AG09319 (cell line): ENCODE measurements at regions not wholly inside any gene's neighbourhood (a gene's known extent, or its start where the extent isn't known, plus 50 kb on each side); places are given as distances from the start of the nearest gene placed in this dataset.

Experiments used
- DNase-seq: peaks from one replicate; pipeline ENCODE4 v3.0.0-alpha.2; 2010; ENCODE audit warnings: low read depth; ENCODE audit errors: extremely low read depth
- TF ChIP-seq, protein P1 (sequence below): IDR thresholded peaks from 2 replicates; pipeline ENCODE4 v1.5.1; 2011; ENCODE audit warnings: low read depth, mild to moderate bottlenecking, inconsistent platforms, low read length, moderate library complexity

GRCh38 chr7:130941322-130942210 is 207.6 kb upstream of the KLF14 start:
- DNase-seq = no peak
- TF ChIP-seq, protein P1, sequence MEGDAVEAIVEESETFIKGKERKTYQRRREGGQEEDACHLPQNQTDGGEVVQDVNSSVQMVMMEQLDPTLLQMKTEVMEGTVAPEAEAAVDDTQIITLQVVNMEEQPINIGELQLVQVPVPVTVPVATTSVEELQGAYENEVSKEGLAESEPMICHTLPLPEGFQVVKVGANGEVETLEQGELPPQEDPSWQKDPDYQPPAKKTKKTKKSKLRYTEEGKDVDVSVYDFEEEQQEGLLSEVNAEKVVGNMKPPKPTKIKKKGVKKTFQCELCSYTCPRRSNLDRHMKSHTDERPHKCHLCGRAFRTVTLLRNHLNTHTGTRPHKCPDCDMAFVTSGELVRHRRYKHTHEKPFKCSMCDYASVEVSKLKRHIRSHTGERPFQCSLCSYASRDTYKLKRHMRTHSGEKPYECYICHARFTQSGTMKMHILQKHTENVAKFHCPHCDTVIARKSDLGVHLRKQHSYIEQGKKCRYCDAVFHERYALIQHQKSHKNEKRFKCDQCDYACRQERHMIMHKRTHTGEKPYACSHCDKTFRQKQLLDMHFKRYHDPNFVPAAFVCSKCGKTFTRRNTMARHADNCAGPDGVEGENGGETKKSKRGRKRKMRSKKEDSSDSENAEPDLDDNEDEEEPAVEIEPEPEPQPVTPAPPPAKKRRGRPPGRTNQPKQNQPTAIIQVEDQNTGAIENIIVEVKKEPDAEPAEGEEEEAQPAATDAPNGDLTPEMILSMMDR = no peak

GRCh38 chr7:130942211-130942964 is 208.4 kb upstream of the KLF14 start:
- TF ChIP-seq, protein P1 = no peak

DNA sequence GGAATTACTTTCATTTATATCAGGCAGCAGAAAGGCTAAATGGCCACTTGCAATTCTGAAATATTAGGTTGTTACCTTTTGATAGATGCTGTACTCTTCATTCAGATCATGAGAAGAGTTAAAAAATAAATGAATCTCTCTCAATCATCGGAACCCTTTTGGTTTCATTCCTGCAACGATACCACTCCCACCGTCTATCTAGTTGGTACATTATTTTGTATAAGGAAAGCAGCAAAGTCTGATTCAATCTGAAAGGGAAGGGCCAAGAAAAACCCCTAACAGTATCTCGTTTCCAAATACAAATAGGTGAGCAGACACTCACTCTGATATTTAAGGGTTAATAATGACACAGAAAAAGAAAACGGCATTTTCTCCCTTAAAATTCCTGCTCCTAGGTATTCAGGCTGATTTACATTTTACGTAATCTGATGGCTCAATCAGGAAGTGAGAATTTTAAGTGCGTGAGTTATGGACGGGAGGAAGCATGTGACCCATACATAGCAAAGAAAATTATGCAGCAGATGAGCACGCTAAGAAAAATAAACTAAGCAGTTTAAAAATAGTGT is 209.4 kb upstream of the KLF14 start:
- no peak for DNase-seq
- TF ChIP-seq, protein P1 = no peak

More at GRCh38 chr7:130942211-130942964, 208.4 kb upstream of the KLF14 start:
- DNase-seq = no peak

GRCh38 chr7:130943981-130944380 is 210.0 kb upstream of the KLF14 start:
- TF ChIP-seq, protein P1 = no peak
- DNase-seq = no peak

DNA sequence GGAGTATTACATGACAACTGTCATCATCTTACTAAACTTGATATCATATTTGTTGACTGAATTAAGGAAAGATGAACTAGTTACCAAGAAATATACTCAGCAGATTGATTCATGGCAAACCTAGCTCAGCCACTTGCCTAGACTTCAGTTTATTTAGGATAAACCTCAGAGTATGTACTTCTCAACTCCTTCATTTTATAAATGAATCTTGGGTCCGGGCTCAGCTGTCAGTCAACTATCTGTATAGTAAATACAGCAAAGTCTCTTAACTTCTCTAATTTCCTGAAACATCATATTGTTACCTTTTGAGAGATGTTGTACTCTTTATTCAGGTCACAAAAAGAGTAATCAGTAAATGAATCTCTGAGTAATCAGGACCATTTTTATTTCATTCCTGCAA is 211.0 kb upstream of the KLF14 start:
- TF ChIP-seq, protein P1 = no peak
- DNase-seq = no peak

DNA sequence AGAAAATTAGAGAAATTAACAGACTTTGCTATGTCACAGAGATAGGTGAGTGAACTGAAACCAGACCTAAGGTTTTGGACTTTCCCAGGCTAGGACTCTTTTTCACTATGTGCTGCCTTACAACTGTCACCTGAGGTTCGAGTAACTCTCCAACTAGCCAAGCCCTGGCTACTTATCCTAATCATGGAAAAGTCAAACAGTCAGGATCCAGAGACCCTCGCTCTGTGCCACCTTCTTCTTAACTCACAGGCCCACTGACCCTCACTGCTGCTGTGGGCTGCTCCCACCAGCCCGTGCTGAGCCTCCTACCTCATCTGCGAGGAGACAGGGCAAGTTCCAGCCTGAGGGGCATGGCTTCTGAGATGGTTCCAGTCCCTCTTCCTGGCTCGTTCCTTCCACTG is 211.4 kb upstream of the KLF14 start:
- TF ChIP-seq, protein P1 = no peak
- no peak for DNase-seq

- no peak for DNase-seq
- TF ChIP-seq, protein P1 = no peak
Measured at GRCh38 chr7:130946114-130946513, 212.1 kb upstream of the KLF14 start.
